GM12878 (cell line): ENCODE measurements at regions not wholly inside any gene's neighbourhood (a gene's known extent, or its start where the extent isn't known, plus 50 kb on each side); places are given as distances from the start of the nearest gene placed in this dataset.

ENCODE experiments used
- ATAC-seq: fragments of 200-7000 bp; cut with Tn5 transposase; 3 replicates; pipeline ENCODE4 v1.9.1; 2020; ENCODE audit warnings: mild to moderate bottlenecking, moderate library complexity
- BruUV-seq: library from RNA; stranded (reverse); fragments of 400-500 nt; replicated peaks from 2 replicates; lab custom pipeline; 2021; lab: Mats Ljungman, UMichigan
- CTCF ChIA-PET: fragments of 300-600 bp; sonication (Branson Sonifier 250); formaldehyde crosslinking; extraction: SDS; loops from one replicate; lab custom pipeline; 2021; ENCODE audit warnings: inconsistent platforms; lab: Yijun Ruan, JAX
- POLR2A ChIA-PET: fragments of 350-600 bp; formaldehyde crosslinking; extraction: SDS; loops from one replicate; lab custom pipeline; 2021; ENCODE audit warnings: inconsistent platforms; lab: Charles Lee
- RAD21 ChIA-PET: fragments of 300-600 bp; sonication (Branson Sonifier 250); formaldehyde crosslinking; loops from one replicate; lab custom pipeline; 2023; ENCODE audit warnings: antibody characterized with exemption; ENCODE audit not compliant: unreplicated experiment; lab: Charles Lee
- SMC1A ChIA-PET: fragments of 300-600 bp; sonication (Branson Sonifier 250); formaldehyde crosslinking; loops from one replicate; lab custom pipeline; 2023; ENCODE audit not compliant: unreplicated experiment, uncharacterized antibody; lab: Charles Lee
- DNase-seq: peaks from one replicate; pipeline ENCODE4 v3.0.0-alpha.2; 2011; ENCODE audit warnings: low read depth, low spot score
- FAIRE-seq: peaks from 3 replicates; lab custom pipeline; 2011; peaks lifted over from hg19 to GRCh38; lab: Jason Lieb, UNC
- H2AFZ ChIP-seq: 2 replicates; pipeline ENCODE4 v1.6.0; 2011; ENCODE audit warnings: low read depth, low read length, control low read depth; ENCODE audit not compliant: control insufficient read depth
- H3K27ac ChIP-seq: 2 replicates; pipeline ENCODE4 v1.5.1; 2011; ENCODE audit warnings: control low read depth; ENCODE audit not compliant: control insufficient read depth, insufficient read depth
- H3K27me3 ChIP-seq, 2 experiments: replicated peaks in 1 of 2; 2 replicates each; pipeline versions ENCODE4 v1.6.0 to v1.6.1; 2011; ENCODE audit warnings: low read length in 1 of 2; ENCODE audit not compliant: control insufficient read depth in 2 of 2, insufficient read depth in 2 of 2
- H3K36me3 ChIP-seq, 2 experiments: 2 replicates each; pipeline ENCODE4 v1.5.1; 2011; ENCODE audit warnings: low read length in 1 of 2; ENCODE audit not compliant: control insufficient read depth in 2 of 2, insufficient read depth in 2 of 2
- H3K4me1 ChIP-seq: 2 replicates; pipeline ENCODE4 v1.6.1; 2011; ENCODE audit warnings: mild to moderate bottlenecking, low read length, moderate library complexity, mixed read lengths; ENCODE audit not compliant: control insufficient read depth, insufficient read depth
- H3K4me2 ChIP-seq: 2 replicates; pipeline ENCODE4 v1.6.0; 2011; ENCODE audit warnings: control low read depth; ENCODE audit not compliant: control insufficient read depth, insufficient read depth
- H3K4me3 ChIP-seq: fragments of 200-600 bp; sonication (generic); 2 replicates; pipeline ENCODE4 v1.5.1; 2016
- H3K79me2 ChIP-seq: 2 replicates; pipeline ENCODE4 v1.6.0; 2011; ENCODE audit warnings: low read length; ENCODE audit not compliant: control insufficient read depth, insufficient read depth
- H3K9ac ChIP-seq: 2 replicates; pipeline ENCODE4 v1.8.0; 2011; ENCODE audit warnings: low read length, control low read depth, mixed read lengths; ENCODE audit not compliant: control insufficient read depth, insufficient read depth
- H3K9me3 ChIP-seq: replicated peaks from 3 replicates; pipeline ENCODE4 v1.5.1; 2011; ENCODE audit warnings: mild to moderate bottlenecking, low read length; ENCODE audit not compliant: control insufficient read depth, insufficient read depth
- H4K20me1 ChIP-seq: 2 replicates; pipeline ENCODE4 v1.6.0; 2011; ENCODE audit not compliant: control insufficient read depth, insufficient read depth
- ATF7 ChIP-seq: fragments of 450-650 bp; IDR thresholded peaks from 2 replicates; pipeline ENCODE4 v1.6.1; 2016; ENCODE audit warnings: low read depth, mild to moderate bottlenecking
- EED ChIP-seq: sonication (generic); IDR thresholded peaks from 2 replicates; pipeline ENCODE4 v1.6.1; 2016; ENCODE audit warnings: antibody characterized with exemption, low read depth
- GATAD2B ChIP-seq: fragments of 450-650 bp; conservative IDR thresholded peaks from 2 replicates; pipeline ENCODE4 v1.6.1; 2017; ENCODE audit warnings: low read depth, mild to moderate bottlenecking, moderate library complexity
- IKZF1 ChIP-seq: fragments of 450-650 bp; conservative IDR thresholded peaks from 2 replicates; pipeline ENCODE4 v1.6.1; 2017; ENCODE audit warnings: antibody characterized with exemption, mild to moderate bottlenecking
- KAT2A ChIP-seq: conservative IDR thresholded peaks from 2 replicates; pipeline ENCODE4 v1.6.1; 2011; ENCODE audit warnings: low read depth, low read length; ENCODE audit not compliant: control insufficient read depth
- LARP7 ChIP-seq: fragments of 450-650 bp; IDR thresholded peaks from 2 replicates; pipeline ENCODE4 v1.6.1; 2017; ENCODE audit warnings: mild to moderate bottlenecking
- NBN ChIP-seq: fragments of 450-650 bp; IDR thresholded peaks from 2 replicates; pipeline ENCODE4 v1.6.1; 2016
- POLR2AphosphoS5 ChIP-seq: IDR thresholded peaks from 2 replicates; pipeline ENCODE4 v1.6.1; 2011; ENCODE audit warnings: mild to moderate bottlenecking, low read length, inconsistent platforms
- RAD21 ChIP-seq: IDR thresholded peaks from 2 replicates; pipeline ENCODE4 v1.6.1; 2011; ENCODE audit warnings: mild to moderate bottlenecking, low read depth, low read length, moderate library complexity; ENCODE audit not compliant: insufficient read depth
- SIX5 ChIP-seq: IDR thresholded peaks from 2 replicates; pipeline ENCODE4 v1.6.1; 2011; ENCODE audit warnings: mild to moderate bottlenecking, low read depth, low read length, moderate library complexity; ENCODE audit not compliant: severe bottlenecking
- TARDBP ChIP-seq: IDR thresholded peaks from 2 replicates; pipeline ENCODE4 v1.6.1; 2016; ENCODE audit warnings: borderline replicate concordance
- YY1 ChIP-seq: IDR thresholded peaks from 2 replicates; pipeline ENCODE4 v1.6.1; 2011; ENCODE audit warnings: low read depth, mild to moderate bottlenecking, low read length
- ZBED1 ChIP-seq: IDR thresholded peaks from 2 replicates; pipeline ENCODE4 v1.6.1; 2016; ENCODE audit warnings: borderline replicate concordance
- WGBS: methylation state at CpG from one replicate; pipeline ENCODE4 v1.1.6; 2016; ENCODE audit warnings: low lambda C conversion rate; ENCODE audit not compliant: insufficient replicate concordance, insufficient coverage; ENCODE audit errors: missing lambda C conversion rate; 5-methylcytosine and 5-hydroxymethylcytosine counted together
- in situ Hi-C: fragments of 300-500 bp; cut with MboI; formaldehyde crosslinking; loops from 9 replicates; pipeline ENCODE4 v1.14.3; 2018; ENCODE audit warnings: mixed read lengths
- intact Hi-C: fragments of 100-400 bp; cut with micrococcal nuclease; formaldehyde crosslinking; loops from one replicate; pipeline ENCODE4 v1.14.2; 2022; ENCODE audit not compliant: unreplicated experiment
- TF ChIP-seq, protein P1 (sequence below): IDR thresholded peaks from 2 replicates; pipeline ENCODE4 v1.6.1; 2011; ENCODE audit warnings: borderline replicate concordance, low read depth, mild to moderate bottlenecking, moderate library complexity, mixed read lengths, low read length; ENCODE audit not compliant: insufficient read depth; ENCODE audit errors: extremely low read length
- TF ChIP-seq, protein P2 (sequence below), 3 experiments: IDR thresholded peaks in 2 of 3; conservative IDR thresholded peaks in 1 of 3; 2 replicates each; pipeline ENCODE4 v1.5.1; 2011; ENCODE audit warnings: low read depth in 3 of 3, low read length in 3 of 3, mild to moderate bottlenecking in 3 of 3, control low read depth in 2 of 3, moderate library complexity in 2 of 3, inconsistent platforms in 1 of 3, mixed read lengths in 1 of 3; ENCODE audit not compliant: control insufficient read depth in 2 of 3, insufficient read depth in 1 of 3; ENCODE audit errors: extremely low read depth in 1 of 3

DNA sequence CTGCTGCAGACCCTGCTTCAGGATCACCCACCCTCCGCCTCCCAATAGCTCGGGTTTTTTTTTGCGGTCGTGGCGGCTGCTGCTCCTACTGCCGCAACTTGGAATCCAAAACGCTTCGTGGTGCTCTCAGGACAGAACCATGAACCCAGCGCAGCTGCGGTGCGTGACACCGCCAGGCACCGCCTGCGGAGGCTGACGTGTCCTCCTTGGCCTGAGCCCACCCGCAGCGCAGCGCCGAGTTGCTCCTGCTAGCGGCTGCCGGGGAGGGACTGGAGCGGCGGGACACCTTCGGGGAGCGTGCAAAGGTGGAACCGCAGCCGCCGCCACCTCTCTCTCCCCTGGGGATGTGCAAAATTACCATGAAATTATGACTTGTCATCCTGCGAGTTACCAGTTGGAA lies 1893.0 kb downstream of the TP53TG3F start:
- Histone ChIP-seq H2AFZ (no peak overlapping the region), H3K9ac (no peak overlapping the region), H3K4me1 (no peaks in the 10 kb centered on the region), H3K27ac (no peak overlapping the region), H3K9me3 (no peaks in the 10 kb centered on the region), H3K27me3 (no peaks in the 10 kb centered on the region), H3K4me2 (no peak overlapping the region), H3K36me3 (no peaks in the 10 kb centered on the region), H3K4me3 (no peak overlapping the region), H3K79me2 (no peaks in the 10 kb centered on the region), H4K20me1 (no peaks in the 10 kb centered on the region)
- no peak for DNase-seq
- WGBS: 77% methylated on average over 29 of the region's 29 CpGs
- SMC1A ChIA-PET: no interaction called here
- in situ Hi-C loops (loop anchor here (25.0 kb wide), 2 partner anchors 90 to 785 kb away; no protein-coding TSS in a partner anchor), intact Hi-C loops (no loop called here)
- BruUV-seq: no TSS peak
- POLR2A ChIA-PET: no interaction called here
- CTCF ChIA-PET: no interaction called here
- ATAC-seq: no peak
- RAD21 ChIA-PET: no interaction called here
- no peak for FAIRE-seq
- no peak for TF ChIP-seq RAD21
- TF ChIP-seq, protein P1, sequence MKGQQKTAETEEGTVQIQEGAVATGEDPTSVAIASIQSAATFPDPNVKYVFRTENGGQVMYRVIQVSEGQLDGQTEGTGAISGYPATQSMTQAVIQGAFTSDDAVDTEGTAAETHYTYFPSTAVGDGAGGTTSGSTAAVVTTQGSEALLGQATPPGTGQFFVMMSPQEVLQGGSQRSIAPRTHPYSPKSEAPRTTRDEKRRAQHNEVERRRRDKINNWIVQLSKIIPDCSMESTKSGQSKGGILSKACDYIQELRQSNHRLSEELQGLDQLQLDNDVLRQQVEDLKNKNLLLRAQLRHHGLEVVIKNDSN: no peak
- TF ChIP-seq IKZF1: no peak
- no peak for TF ChIP-seq EED
- no peak for TF ChIP-seq ATF7
- TF ChIP-seq ZBED1: no peak
- no peak for TF ChIP-seq LARP7
- no peak for TF ChIP-seq POLR2AphosphoS5
- TF ChIP-seq, protein P2, sequence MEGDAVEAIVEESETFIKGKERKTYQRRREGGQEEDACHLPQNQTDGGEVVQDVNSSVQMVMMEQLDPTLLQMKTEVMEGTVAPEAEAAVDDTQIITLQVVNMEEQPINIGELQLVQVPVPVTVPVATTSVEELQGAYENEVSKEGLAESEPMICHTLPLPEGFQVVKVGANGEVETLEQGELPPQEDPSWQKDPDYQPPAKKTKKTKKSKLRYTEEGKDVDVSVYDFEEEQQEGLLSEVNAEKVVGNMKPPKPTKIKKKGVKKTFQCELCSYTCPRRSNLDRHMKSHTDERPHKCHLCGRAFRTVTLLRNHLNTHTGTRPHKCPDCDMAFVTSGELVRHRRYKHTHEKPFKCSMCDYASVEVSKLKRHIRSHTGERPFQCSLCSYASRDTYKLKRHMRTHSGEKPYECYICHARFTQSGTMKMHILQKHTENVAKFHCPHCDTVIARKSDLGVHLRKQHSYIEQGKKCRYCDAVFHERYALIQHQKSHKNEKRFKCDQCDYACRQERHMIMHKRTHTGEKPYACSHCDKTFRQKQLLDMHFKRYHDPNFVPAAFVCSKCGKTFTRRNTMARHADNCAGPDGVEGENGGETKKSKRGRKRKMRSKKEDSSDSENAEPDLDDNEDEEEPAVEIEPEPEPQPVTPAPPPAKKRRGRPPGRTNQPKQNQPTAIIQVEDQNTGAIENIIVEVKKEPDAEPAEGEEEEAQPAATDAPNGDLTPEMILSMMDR (IDR thresholded peaks at IDR 0.05 in 2 of 3, conservative IDR thresholded peaks at IDR 0.05 in 1 of 3; ENCODE audit: control insufficient read depth in 2 of 3, extremely low read depth in 1 of 3, insufficient read depth in 1 of 3, low read depth in 3 of 3, low read length in 3 of 3): no peak
- TF ChIP-seq TARDBP: no peak
- TF ChIP-seq GATAD2B: no peak
- TF ChIP-seq SIX5: no peak
- TF ChIP-seq NBN: no peak
- no peak for TF ChIP-seq YY1
- TF ChIP-seq KAT2A: no peak
